ENCODE measurements at regions not wholly inside any gene's neighbourhood (a gene's known extent, or its start where the extent isn't known, plus 50 kb on each side); places are given as distances from the start of the nearest gene placed in this dataset.

DNA sequence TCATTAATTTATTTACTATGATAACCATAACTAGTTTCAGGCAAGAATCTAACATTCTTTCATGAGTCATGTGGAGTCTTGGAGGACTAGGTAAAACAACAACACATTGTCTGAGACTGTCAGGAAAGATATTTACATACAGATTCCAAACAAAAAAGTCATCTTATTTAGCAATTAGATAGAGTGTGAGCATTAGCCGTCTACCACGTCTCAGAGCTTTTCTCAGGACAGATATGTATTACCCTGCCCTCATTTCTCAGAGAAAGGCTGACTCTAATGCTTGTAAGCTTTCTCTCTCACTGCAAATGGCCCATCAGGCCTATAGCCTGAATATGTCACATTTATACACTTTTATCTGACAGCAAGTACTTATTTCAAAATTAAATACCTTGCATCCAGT is 312.1 kb upstream of the PCDH20 start:
- TF ChIP-seq SP1 (IDR thresholded peaks at IDR 0.05), result no peak
- no peak for TF ChIP-seq ELF4 (IDR thresholded peaks at IDR 0.05)
- TF ChIP-seq HDGF (IDR thresholded peaks at IDR 0.05; ENCODE audit: borderline replicate concordance), result no peak
- no peak for TF ChIP-seq ARNT (IDR thresholded peaks at IDR 0.05)
- TF ChIP-seq FOXA1 (IDR thresholded peaks at IDR 0.05), result no peak
- no peak for TF ChIP-seq BHLHE40 (IDR thresholded peaks at IDR 0.05; ENCODE audit: borderline replicate concordance)
- ChIA-PET POLR2A (no interaction called here), CTCF (no interaction called here)
- DNase-seq (ENCODE audit: extremely low spot score), result no peak

DNA sequence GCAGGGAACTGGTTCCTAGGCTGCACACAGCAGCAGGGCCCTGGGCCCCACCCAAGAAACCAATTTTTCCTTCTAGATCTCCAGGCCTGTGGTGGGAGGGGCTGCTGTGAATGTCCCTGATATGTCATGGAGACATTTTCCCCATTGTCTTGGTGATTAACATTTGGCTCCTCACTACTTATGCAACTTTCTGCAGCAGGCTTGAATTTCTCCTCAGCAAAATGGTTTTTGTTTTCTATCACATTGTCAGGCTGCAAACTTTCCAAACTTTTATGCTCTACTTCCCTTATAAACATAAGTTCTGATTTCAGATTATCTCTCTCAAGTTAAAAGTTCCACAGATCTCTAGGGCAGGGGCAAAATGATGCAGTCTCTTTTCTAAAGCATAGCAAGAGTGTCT is 310.2 kb upstream of the PCDH20 start:
- no peak for DNase-seq (ENCODE audit: extremely low spot score)
- TF ChIP-seq HDGF (IDR thresholded peaks at IDR 0.05; ENCODE audit: borderline replicate concordance) (no peak), ELF4 (IDR thresholded peaks at IDR 0.05) (no peak), CTBP1 (IDR thresholded peaks at IDR 0.05; ENCODE audit: borderline replicate concordance) (no peak), FOXK2 (IDR thresholded peaks at IDR 0.05) (no peak), LEF1 (IDR thresholded peaks at IDR 0.05; ENCODE audit: borderline replicate concordance) (no peak), SP1 (IDR thresholded peaks at IDR 0.05) (no peak), L3MBTL2 (conservative IDR thresholded peaks at IDR 0.05) (no peak), ARNT (IDR thresholded peaks at IDR 0.05) (no peak), SUZ12 (IDR thresholded peaks at IDR 0.05) (no peak), NFRKB (IDR thresholded peaks at IDR 0.05) (no peak), FOXM1 (IDR thresholded peaks at IDR 0.05; ENCODE audit: borderline replicate concordance) (no peak), BHLHE40 (IDR thresholded peaks at IDR 0.05; ENCODE audit: borderline replicate concordance) (no peak), TARDBP (IDR thresholded peaks at IDR 0.05) (no peak), ZNF384 (IDR thresholded peaks at IDR 0.05) (no peak), FOXA1 (IDR thresholded peaks at IDR 0.05) (no peak)
- TF ChIP-seq, protein P1, sequence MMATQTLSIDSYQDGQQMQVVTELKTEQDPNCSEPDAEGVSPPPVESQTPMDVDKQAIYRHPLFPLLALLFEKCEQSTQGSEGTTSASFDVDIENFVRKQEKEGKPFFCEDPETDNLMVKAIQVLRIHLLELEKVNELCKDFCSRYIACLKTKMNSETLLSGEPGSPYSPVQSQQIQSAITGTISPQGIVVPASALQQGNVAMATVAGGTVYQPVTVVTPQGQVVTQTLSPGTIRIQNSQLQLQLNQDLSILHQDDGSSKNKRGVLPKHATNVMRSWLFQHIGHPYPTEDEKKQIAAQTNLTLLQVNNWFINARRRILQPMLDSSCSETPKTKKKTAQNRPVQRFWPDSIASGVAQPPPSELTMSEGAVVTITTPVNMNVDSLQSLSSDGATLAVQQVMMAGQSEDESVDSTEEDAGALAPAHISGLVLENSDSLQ (IDR thresholded peaks at IDR 0.05), result no peak
- POLR2A ChIA-PET, result no interaction called here
- CTCF ChIA-PET, result no interaction called here

DNA sequence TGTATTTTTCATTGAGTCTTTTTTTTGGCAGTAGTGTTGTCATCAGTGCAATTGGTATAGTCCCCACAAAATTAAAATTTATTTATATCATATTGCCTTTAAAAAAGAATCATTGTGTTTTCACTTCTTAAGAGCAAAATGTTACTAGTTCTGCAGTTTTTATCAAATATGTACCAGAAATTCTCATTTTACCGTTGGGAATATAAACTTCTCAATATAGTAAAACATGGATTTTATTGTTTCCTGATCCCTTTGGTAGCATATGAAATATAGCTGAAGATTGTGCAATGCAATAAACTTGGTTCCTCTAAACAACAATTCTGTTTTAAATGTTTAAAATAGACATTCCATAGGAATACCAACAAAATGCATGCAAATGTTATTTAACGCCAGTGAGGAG is 306.5 kb upstream of the PCDH20 start:
- DNase-seq (ENCODE audit: extremely low spot score), result no peak
- ChIA-PET CTCF (no interaction called here), POLR2A (no interaction called here)
- TF ChIP-seq HDGF (IDR thresholded peaks at IDR 0.05; ENCODE audit: borderline replicate concordance) (no peak), ELF4 (IDR thresholded peaks at IDR 0.05) (no peak), L3MBTL2 (conservative IDR thresholded peaks at IDR 0.05) (no peak)

DNA sequence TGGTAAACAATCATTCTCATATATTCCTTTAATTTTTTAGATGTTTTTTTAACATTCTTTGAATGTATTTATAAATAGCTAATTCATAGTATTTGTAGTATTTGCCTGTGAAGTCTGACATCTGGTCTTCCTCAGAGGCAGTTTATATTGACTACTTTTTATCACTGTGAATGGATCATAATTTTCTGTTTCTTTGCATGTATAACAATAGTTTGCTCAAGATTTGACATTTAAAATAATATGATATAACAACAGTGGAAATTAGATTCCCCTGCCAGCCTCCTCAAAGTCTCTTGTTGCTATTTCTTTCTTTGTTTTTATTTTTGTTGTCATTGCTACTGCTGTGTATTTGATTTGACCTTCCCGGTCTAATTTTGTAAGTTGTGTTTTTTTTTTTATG is 297.0 kb upstream of the PCDH20 start:
- no peak for DNase-seq (ENCODE audit: extremely low spot score)
- TF ChIP-seq SUZ12 (IDR thresholded peaks at IDR 0.05), result no peak
- TF ChIP-seq FOXK2 (IDR thresholded peaks at IDR 0.05), result no peak
- no peak for TF ChIP-seq ELF4 (IDR thresholded peaks at IDR 0.05)
- no peak for TF ChIP-seq NFRKB (IDR thresholded peaks at IDR 0.05)
- TF ChIP-seq, protein P1 (IDR thresholded peaks at IDR 0.05), result no peak
- TF ChIP-seq ZNF384 (IDR thresholded peaks at IDR 0.05), result no peak
- TF ChIP-seq L3MBTL2 (conservative IDR thresholded peaks at IDR 0.05), result no peak
- no peak for TF ChIP-seq CTBP1 (IDR thresholded peaks at IDR 0.05; ENCODE audit: borderline replicate concordance)
- TF ChIP-seq ARNT (IDR thresholded peaks at IDR 0.05), result no peak
- no peak for TF ChIP-seq FOXM1 (IDR thresholded peaks at IDR 0.05; ENCODE audit: borderline replicate concordance)
- no peak for TF ChIP-seq TARDBP (IDR thresholded peaks at IDR 0.05)
- TF ChIP-seq HDGF (IDR thresholded peaks at IDR 0.05; ENCODE audit: borderline replicate concordance), result no peak
- TF ChIP-seq SP1 (IDR thresholded peaks at IDR 0.05), result no peak
- TF ChIP-seq BHLHE40 (IDR thresholded peaks at IDR 0.05; ENCODE audit: borderline replicate concordance), result no peak
- TF ChIP-seq LEF1 (IDR thresholded peaks at IDR 0.05; ENCODE audit: borderline replicate concordance), result no peak
- ChIA-PET CTCF (no interaction called here), POLR2A (no interaction called here)

DNA sequence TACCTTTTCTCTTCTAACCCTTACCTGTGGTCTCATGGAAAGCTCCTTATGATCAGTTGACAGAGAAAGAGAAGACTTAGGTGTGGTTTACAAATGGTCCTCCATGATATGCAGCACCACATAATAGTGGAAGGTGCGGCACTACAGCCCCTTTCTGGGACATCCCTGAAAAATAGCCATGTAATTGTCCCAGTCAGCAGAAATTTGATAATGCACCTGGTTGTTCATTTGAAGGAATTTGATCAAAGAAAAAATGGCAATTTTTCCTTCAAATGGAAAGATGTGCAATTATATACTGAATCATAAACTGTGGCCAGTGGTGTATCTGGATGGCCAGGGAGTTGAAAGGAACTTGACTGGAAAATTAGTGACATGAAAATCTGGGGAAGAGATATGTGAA is 293.6 kb upstream of the PCDH20 start:
- no peak for TF ChIP-seq FOXA1 (IDR thresholded peaks at IDR 0.05)
- TF ChIP-seq SP1 (IDR thresholded peaks at IDR 0.05), result no peak
- CTCF ChIA-PET, result no interaction called here
- POLR2A ChIA-PET, result no interaction called here
- DNase-seq (ENCODE audit: extremely low spot score), result no peak

DNA sequence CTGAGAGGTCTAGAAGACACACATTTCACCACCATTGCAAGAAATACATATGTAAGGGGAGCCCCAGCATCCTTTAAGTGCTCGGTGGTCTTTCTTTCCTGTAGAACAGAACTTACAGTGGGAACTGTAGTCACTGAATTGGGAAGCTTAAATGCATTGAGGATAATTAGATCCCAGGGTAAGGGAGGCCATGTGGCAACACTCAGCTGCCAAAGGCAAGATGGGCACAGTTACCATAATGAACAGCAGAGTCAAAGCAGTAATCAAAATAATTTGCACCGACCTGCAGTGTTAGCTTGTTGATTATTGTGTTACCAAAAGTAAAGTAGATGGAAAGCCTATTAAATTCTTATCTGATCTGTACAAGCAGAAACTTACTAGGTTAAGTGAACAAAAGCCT is 291.2 kb upstream of the PCDH20 start:
- ChIA-PET CTCF (interaction anchor here (0.6 kb wide), 1 partner anchor 900 kb away, joined by 3 read pairs; no protein-coding TSS in a partner anchor), POLR2A (no interaction called here)
- TF ChIP-seq, protein P1 (IDR thresholded peaks at IDR 0.05), result no peak
- TF ChIP-seq LEF1 (IDR thresholded peaks at IDR 0.05; ENCODE audit: borderline replicate concordance), result no peak
- TF ChIP-seq FOXM1 (IDR thresholded peaks at IDR 0.05; ENCODE audit: borderline replicate concordance), result no peak
- no peak for TF ChIP-seq ZNF384 (IDR thresholded peaks at IDR 0.05)
- no peak for TF ChIP-seq ELF4 (IDR thresholded peaks at IDR 0.05)
- no peak for TF ChIP-seq SUZ12 (IDR thresholded peaks at IDR 0.05)
- no peak for TF ChIP-seq HDGF (IDR thresholded peaks at IDR 0.05; ENCODE audit: borderline replicate concordance)
- no peak for TF ChIP-seq NFRKB (IDR thresholded peaks at IDR 0.05)
- no peak for TF ChIP-seq BHLHE40 (IDR thresholded peaks at IDR 0.05; ENCODE audit: borderline replicate concordance)
- TF ChIP-seq TARDBP (IDR thresholded peaks at IDR 0.05), result no peak
- no peak for TF ChIP-seq L3MBTL2 (conservative IDR thresholded peaks at IDR 0.05)
- no peak for TF ChIP-seq SP1 (IDR thresholded peaks at IDR 0.05)
- no peak for TF ChIP-seq CTBP1 (IDR thresholded peaks at IDR 0.05; ENCODE audit: borderline replicate concordance)
- no peak for TF ChIP-seq FOXK2 (IDR thresholded peaks at IDR 0.05)
- no peak for DNase-seq (ENCODE audit: extremely low spot score)

DNA sequence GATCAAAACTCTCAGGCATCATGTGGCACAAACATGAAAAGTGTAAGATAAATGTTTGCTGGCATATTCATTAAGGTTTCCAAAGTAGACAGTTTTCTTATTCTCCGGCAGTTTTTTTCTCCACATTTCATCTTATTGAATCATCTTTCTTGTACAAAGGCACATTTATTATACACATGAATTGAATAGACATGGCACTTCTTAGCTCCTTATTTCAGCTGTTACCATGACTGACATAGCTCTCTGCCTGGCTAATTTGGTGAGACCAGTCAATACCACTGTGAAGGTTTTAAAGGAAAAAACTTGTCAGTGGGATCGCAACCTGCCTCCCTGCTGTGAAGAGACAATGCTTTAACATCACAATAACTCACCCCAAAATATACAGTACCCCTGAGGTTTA is 285.0 kb upstream of the PCDH20 start:
- CTCF ChIA-PET, result no interaction called here
- DNase-seq (ENCODE audit: extremely low spot score), result no peak
- TF ChIP-seq SP1 (IDR thresholded peaks at IDR 0.05) (no peak), LEF1 (IDR thresholded peaks at IDR 0.05; ENCODE audit: borderline replicate concordance) (no peak), ZNF384 (IDR thresholded peaks at IDR 0.05) (no peak), FOXK2 (IDR thresholded peaks at IDR 0.05) (no peak), FOXM1 (IDR thresholded peaks at IDR 0.05; ENCODE audit: borderline replicate concordance) (no peak), BHLHE40 (IDR thresholded peaks at IDR 0.05; ENCODE audit: borderline replicate concordance) (no peak), NFRKB (IDR thresholded peaks at IDR 0.05) (no peak), ARNT (IDR thresholded peaks at IDR 0.05) (no peak), ELF4 (IDR thresholded peaks at IDR 0.05) (no peak), L3MBTL2 (conservative IDR thresholded peaks at IDR 0.05) (no peak), HDGF (IDR thresholded peaks at IDR 0.05; ENCODE audit: borderline replicate concordance) (no peak), CTBP1 (IDR thresholded peaks at IDR 0.05; ENCODE audit: borderline replicate concordance) (no peak), FOXA1 (IDR thresholded peaks at IDR 0.05) (no peak)
- POLR2A ChIA-PET, result no interaction called here

All from HEK293T (cell line).